SKM-1 (cell line): ENCODE measurements at regions not wholly inside any gene's neighbourhood (a gene's known extent, or its start where the extent isn't known, plus 50 kb on each side); places are given as distances from the start of the nearest gene placed in this dataset.

Experiments
- DNase-seq: peaks from one replicate; lab custom pipeline; 2025; ENCODE audit not compliant: unreplicated experiment; lab: John Stamatoyannopoulos, UW

GRCh38 chr2:14123436-14124103, 508.9 kb upstream of the LRATD1 start:
- DNase-seq = no peak

- no peak for DNase-seq
Observed at GRCh38 chr2:14125624-14126293, 506.8 kb upstream of the LRATD1 start.

GRCh38 chr2:14126846-14127245, 505.7 kb upstream of the LRATD1 start:
- no peak for DNase-seq

GRCh38 chr2:14127765-14128164, 504.8 kb upstream of the LRATD1 start:
- DNase-seq = no peak

- DNase-seq = no peak
Observed at GRCh38 chr2:14132386-14132785, 500.1 kb upstream of the LRATD1 start.

GRCh38 chr2:14134771-14135170, 497.7 kb upstream of the LRATD1 start:
- no peak for DNase-seq

GRCh38 chr2:14136030-14136429, 496.5 kb upstream of the LRATD1 start:
- DNase-seq = no peak

- DNase-seq = no peak
Observed at GRCh38 chr2:14137643-14138042, 494.9 kb upstream of the LRATD1 start.

- no peak for DNase-seq
Observed at GRCh38 chr2:14140009-14140550, 492.4 kb upstream of the LRATD1 start.

- DNase-seq = no peak
Observed at GRCh38 chr2:14143435-14143834, 489.1 kb upstream of the LRATD1 start.

- DNase-seq = no peak
Observed at GRCh38 chr2:14148216-14148615, 484.3 kb upstream of the LRATD1 start.

GRCh38 chr2:14157816-14158215, 474.7 kb upstream of the LRATD1 start:
- no peak for DNase-seq

- DNase-seq = no peak
Observed at GRCh38 chr2:14180333-14180732, 452.2 kb upstream of the LRATD1 start.

- DNase-seq = no peak
Observed at GRCh38 chr2:14182227-14182946, 450.1 kb upstream of the LRATD1 start.

GRCh38 chr2:14185906-14186305, 446.6 kb upstream of the LRATD1 start:
- no peak for DNase-seq

- DNase-seq = no peak
Observed at GRCh38 chr2:14188446-14188845, 444.1 kb upstream of the LRATD1 start.

GRCh38 chr2:14189929-14190328, 442.6 kb upstream of the LRATD1 start:
- no peak for DNase-seq

GRCh38 chr2:14194233-14194632, 438.3 kb upstream of the LRATD1 start:
- no peak for DNase-seq

GRCh38 chr2:14197293-14197692, 435.2 kb upstream of the LRATD1 start:
- no peak for DNase-seq

- no peak for DNase-seq
Observed at GRCh38 chr2:14199040-14199439, 433.5 kb upstream of the LRATD1 start.

- DNase-seq = no peak
Observed at GRCh38 chr2:14219306-14219705, 413.2 kb upstream of the LRATD1 start.

- no peak for DNase-seq
Observed at GRCh38 chr2:14220101-14220500, 412.4 kb upstream of the LRATD1 start.
